ENCODE measurements at regions not wholly inside any gene's neighbourhood (a gene's known extent, or its start where the extent isn't known, plus 50 kb on each side); places are given as distances from the start of the nearest gene placed in this dataset.
"Not testable (repeated sequence)": the region's sequence is repeated elsewhere in the genome, so short reads cannot be mapped to it uniquely, and the experiment has no call there.

DNA sequence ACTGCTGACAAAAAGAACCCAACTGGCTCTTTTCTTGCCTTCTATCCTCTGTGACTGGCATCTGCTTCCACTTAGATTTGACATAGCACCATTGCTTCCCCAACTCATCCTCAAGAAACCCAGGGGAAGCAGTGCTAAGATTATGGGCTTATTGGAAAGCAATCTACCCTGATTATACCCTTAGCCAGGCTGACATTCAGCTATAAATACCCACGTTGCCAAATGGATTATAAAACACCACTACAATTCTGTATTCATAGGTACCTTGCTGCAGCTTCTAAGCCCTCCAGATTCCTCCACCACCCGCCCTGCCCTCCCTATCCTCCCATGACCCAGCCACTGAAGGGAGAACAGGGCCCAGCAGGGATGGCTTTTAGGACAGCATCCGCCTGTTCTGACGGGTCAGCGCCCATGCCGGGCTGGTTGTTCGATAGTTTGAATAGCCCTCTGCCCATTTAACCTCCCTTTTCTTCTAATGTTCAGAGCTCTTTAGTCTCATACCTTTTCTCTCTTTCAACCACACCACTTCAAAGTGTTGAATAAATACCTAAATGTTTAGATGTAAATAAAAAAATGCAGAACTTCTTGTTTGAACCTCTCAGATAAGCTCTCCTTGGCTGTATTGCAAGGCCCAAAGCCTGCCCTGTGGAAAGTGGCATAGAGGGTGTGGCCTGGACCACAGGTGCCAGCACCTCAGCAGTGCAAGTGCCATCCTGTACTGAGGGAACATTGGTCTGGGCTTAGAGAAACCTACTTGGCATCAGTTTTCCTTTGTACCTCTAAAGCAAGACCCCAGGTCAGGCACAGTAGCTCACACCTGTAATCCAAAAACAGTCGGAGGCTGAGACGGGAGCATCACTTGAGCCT is 86.6 kb upstream of the RGPD5 start:
- TF ChIP-seq, protein P1, sequence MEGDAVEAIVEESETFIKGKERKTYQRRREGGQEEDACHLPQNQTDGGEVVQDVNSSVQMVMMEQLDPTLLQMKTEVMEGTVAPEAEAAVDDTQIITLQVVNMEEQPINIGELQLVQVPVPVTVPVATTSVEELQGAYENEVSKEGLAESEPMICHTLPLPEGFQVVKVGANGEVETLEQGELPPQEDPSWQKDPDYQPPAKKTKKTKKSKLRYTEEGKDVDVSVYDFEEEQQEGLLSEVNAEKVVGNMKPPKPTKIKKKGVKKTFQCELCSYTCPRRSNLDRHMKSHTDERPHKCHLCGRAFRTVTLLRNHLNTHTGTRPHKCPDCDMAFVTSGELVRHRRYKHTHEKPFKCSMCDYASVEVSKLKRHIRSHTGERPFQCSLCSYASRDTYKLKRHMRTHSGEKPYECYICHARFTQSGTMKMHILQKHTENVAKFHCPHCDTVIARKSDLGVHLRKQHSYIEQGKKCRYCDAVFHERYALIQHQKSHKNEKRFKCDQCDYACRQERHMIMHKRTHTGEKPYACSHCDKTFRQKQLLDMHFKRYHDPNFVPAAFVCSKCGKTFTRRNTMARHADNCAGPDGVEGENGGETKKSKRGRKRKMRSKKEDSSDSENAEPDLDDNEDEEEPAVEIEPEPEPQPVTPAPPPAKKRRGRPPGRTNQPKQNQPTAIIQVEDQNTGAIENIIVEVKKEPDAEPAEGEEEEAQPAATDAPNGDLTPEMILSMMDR (conservative IDR thresholded peaks at IDR 0.05), result no peak
- no peak overlapping the region for H3K27ac ChIP-seq

DNA sequence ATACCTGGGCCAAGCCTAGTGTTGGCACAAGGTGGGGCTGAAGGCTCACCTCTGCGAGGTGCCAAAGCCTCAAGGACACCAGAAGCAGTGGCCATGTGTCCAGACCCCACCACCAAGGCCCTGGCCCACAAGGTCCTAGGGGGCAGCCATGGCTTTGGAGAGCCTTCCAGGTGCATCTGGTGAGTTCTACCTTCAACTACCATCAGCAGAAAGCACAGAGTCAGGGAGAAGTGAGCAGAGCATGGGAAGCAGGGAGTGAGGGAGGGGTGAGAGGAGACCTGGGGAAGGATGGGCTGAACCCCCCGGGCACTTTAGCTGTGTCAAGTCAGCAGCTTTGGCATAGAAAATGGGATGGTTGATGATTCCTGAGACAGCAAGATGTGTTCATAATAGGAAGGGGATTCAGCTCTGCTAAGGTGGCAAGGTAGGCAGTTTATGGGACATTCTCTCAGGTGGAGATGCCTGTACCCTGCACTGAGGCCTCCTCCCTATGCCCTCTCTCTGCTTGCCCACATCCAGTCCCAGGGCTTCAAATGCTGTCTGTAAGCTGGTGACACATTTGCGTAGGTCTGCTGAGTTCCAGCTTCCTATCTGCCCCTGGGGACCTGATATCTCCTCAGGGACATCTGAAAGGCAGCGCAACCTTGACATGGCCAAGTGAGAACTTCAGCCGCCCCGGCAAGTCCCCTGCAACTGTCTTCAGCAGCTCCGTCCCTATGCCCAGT is 83.4 kb upstream of the RGPD5 start:
- H3K27ac ChIP-seq, result no peak overlapping the region
- TF ChIP-seq, protein P1 (conservative IDR thresholded peaks at IDR 0.05), result no peak

DNA sequence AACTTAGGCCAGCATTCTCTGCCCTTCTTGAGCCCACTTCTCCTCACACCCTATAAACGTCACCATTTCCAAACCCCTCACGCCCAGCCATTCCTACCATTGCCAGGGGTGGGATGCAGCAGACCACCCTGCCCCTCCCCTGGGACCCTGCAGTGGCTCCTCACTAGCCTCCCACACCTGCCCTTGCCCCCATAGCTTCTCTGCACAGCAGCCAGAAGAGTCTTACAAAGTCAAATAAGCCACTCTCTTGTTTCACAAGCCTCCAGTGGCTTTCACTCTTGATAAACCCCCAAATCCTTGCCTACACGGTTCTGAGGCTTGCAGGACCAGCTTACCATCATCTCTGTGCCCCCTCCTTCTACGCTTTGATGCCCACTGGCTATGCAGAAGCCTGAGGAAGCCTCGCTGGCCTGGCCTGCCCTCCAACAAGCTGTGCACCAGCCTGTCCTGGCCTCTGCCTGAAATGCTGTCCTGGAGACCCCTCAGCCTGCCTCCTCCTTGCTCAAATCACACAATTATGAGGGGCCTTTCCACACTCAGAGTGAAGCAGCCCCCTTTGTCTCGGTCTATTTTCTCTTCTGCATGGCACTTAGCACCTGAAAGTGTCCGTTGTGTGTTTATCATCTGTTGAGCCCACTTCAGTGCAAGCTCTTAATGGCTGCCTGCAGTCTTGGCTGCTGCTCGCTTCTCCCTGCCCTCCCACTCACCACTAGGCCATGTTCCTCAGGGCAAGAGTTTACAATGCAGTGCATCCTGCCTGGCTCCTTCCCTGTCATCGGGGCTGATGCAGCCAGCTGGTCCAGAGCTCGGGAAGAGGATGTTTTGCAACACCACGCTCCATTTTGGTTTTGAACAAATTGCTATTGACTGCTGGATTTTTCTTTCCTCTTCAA is 82.6 kb upstream of the RGPD5 start:
- TF ChIP-seq, protein P1 (conservative IDR thresholded peaks at IDR 0.05), result no peak
- no peak overlapping the region for H3K27ac ChIP-seq

DNA sequence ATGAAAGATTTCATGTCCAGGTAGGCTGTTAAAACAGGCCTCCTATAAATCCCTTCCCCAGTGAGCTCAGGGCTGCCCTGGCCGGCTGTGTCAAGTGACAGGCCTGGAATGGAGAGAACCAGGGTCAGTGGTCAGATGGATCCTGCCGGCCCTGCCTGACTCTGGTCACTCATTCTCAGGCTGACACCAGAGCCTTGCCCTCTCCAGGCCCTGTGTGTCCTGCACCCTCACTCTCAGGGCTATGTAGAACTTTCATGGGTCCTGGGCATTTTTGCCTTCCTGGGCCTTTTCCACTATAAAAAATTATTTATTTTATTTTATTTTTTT is 82.0 kb upstream of the RGPD5 start:
- TF ChIP-seq, protein P1 (conservative IDR thresholded peaks at IDR 0.05), result no peak
- no peak overlapping the region for H3K27ac ChIP-seq

DNA sequence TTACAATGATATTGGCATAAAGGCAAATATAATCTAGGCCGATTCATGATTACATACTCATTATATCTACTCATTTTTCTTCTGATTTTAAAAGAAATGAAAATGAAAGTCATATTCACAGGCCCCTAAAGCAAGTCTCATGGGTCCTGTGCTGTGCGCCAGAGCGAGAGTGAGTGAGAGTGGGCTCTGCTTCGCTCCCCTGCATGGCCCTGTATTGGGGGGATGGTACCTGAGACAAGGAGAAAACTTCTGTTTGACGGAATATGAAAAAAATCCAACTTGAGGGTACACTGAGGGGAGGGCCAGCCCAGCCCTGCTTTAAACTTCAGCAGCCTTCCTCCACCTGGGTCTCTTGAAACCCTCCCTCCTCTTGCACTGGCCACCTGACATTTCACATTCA is 81.4 kb upstream of the RGPD5 start:
- TF ChIP-seq, protein P1 (conservative IDR thresholded peaks at IDR 0.05), result no peak
- no peak overlapping the region for H3K27ac ChIP-seq

DNA sequence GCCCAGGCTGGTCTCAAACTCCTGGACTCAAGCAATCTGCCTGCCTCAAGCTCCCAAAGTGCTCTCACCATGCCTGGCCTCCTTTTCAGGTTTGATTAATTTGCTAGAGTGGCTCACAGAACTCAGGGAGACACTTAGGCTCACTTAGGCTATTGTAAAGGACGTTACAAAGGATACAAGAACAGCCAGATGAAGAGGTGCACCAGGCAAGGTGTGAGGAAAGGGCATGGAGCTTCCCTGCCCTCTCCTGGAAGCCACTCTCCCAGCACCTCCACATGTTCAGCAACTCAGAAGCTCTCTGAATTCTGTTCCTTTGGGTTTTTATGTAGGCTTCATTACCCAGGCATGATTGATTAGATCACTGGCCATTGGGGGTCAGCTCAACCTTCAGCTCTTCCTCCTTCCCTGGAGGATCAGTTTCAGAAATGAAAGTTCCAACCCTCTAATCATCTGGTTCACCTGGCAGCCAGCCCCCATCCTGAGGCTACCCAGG is 78.7 kb upstream of the RGPD5 start:
- TF ChIP-seq, protein P1 (conservative IDR thresholded peaks at IDR 0.05), result peak; percentile 53
- no peak overlapping the region for H3K27ac ChIP-seq

DNA sequence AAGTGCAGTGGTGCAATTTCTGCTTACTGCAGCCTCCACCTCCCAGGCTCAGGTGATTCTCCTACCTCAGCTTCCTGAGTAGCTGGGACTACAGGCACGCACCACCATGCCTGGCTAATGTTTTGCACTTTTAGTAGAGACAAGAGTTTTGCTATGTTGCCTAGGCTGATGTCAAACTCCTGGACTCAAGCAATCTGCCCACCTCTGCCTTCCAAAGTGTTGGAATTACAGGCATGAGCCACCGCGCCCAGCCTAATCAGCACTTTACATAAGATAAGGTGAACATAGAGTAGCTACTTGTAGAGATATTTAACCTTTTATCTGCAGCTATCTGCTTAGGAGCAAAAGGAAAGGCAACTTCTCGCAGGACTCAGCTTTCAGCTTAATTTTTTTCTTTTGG is 77.5 kb upstream of the RGPD5 start:
- not testable (repeated sequence) for H3K27ac ChIP-seq

Data from VCaP (cell line).